ENCODE measurements at regions not wholly inside any gene's neighbourhood (a gene's known extent, or its start where the extent isn't known, plus 50 kb on each side); places are given as distances from the start of the nearest gene placed in this dataset.

GRCh38 chr10:117938104-117938503 is 108.6 kb downstream of the RAB11FIP2 start:
- TF ChIP-seq, protein P1, sequence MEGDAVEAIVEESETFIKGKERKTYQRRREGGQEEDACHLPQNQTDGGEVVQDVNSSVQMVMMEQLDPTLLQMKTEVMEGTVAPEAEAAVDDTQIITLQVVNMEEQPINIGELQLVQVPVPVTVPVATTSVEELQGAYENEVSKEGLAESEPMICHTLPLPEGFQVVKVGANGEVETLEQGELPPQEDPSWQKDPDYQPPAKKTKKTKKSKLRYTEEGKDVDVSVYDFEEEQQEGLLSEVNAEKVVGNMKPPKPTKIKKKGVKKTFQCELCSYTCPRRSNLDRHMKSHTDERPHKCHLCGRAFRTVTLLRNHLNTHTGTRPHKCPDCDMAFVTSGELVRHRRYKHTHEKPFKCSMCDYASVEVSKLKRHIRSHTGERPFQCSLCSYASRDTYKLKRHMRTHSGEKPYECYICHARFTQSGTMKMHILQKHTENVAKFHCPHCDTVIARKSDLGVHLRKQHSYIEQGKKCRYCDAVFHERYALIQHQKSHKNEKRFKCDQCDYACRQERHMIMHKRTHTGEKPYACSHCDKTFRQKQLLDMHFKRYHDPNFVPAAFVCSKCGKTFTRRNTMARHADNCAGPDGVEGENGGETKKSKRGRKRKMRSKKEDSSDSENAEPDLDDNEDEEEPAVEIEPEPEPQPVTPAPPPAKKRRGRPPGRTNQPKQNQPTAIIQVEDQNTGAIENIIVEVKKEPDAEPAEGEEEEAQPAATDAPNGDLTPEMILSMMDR (IDR thresholded peaks at IDR 0.05 in 4 of 5, conservative IDR thresholded peaks at IDR 0.05 in 1 of 5): no peak
- TF ChIP-seq POLR2A (IDR thresholded peaks at IDR 0.05): no peak
- DNase-seq (no peak), ATAC-seq (no peak)
- H3K27ac ChIP-seq: no peak overlapping the region
- no peaks in the 10 kb centered on the region for H3K27me3 ChIP-seq
- H3K4me3 ChIP-seq: no peak overlapping the region
- intact Hi-C loops (cut with DNase I; ENCODE audit: low total_unique reads) (no loop called here), in situ Hi-C loops (cut with MboI; ENCODE audit: low sequenced_read_pairs in 4 of 4) (no loop called here)
- no peaks in the 10 kb centered on the region for H3K9me3 ChIP-seq
- no peaks in the 10 kb centered on the region for H3K36me3 ChIP-seq
- H3K4me1 ChIP-seq: no peaks in the 10 kb centered on the region

DNA sequence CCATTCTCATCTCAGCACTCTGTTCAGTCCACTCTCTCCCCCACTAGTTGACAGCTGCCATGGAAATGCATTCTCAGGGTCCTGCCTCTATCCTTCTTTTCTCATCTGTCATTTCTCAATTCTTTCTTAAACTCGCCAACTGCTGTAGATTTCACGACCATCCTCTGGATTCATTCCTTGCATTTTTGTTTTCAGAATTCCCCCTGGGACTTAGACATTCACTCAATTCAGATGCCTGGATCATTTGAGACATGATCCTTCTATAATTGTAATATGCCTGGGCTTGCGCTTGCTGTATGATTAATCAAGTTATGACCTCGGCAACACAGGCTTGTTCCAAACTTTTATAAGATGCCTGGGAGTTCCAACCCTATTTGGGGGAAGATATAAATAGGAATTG is 104.5 kb downstream of the RAB11FIP2 start:
- intact Hi-C loops (cut with DNase I; ENCODE audit: low total_unique reads) (no loop called here), in situ Hi-C loops (cut with MboI; ENCODE audit: low sequenced_read_pairs in 4 of 4) (no loop called here)
- Histone ChIP-seq H3K9me3 (no peaks in the 10 kb centered on the region), H3K27ac (no peak overlapping the region), H3K27me3 (no peaks in the 10 kb centered on the region), H3K4me3 (no peak overlapping the region), H3K36me3 (no peaks in the 10 kb centered on the region), H3K4me1 (no peaks in the 10 kb centered on the region)
- ATAC-seq (no peak), DNase-seq (no peak)
- no peak for TF ChIP-seq POLR2A (IDR thresholded peaks at IDR 0.05)
- TF ChIP-seq, protein P1 (IDR thresholded peaks at IDR 0.05 in 4 of 5, conservative IDR thresholded peaks at IDR 0.05 in 1 of 5): no peak

- H3K27me3 ChIP-seq: no peaks in the 10 kb centered on the region
- H3K36me3 ChIP-seq: no peaks in the 10 kb centered on the region
- H3K27ac ChIP-seq: no peak overlapping the region
- ATAC-seq: no peak
- in situ Hi-C loops (cut with MboI; ENCODE audit: low sequenced_read_pairs in 4 of 4) (no loop called here), intact Hi-C loops (cut with DNase I; ENCODE audit: low total_unique reads) (no loop called here)
- H3K4me1 ChIP-seq: no peaks in the 10 kb centered on the region
- DNase-seq: no peak
- H3K9me3 ChIP-seq: no peaks in the 10 kb centered on the region
- TF ChIP-seq, protein P1 (IDR thresholded peaks at IDR 0.05 in 4 of 5, conservative IDR thresholded peaks at IDR 0.05 in 1 of 5): no peak
- no peak for TF ChIP-seq POLR2A (IDR thresholded peaks at IDR 0.05)
- H3K4me3 ChIP-seq: no peak overlapping the region
Observed at GRCh38 chr10:117944676-117945447, 101.9 kb downstream of the RAB11FIP2 start.

DNA sequence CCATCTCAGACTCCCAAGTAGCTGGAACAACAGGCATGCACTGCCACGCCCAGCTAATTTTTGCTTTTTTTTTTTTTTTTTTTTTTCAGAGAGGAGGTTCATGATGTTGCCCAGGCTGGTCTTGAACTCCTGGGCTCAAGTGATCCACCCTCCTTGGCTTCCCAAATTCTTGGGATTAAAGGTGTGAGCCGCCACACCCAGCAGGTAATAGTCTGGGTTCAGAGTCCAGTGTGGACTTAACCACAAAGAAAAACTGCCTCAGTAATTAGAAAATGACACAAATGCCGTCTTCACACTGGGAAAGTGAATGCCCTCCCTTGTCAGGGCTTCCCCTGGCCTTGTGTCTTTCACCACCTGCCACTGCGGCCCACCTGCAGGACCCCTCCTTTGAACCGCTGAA is 101.1 kb downstream of the RAB11FIP2 start:
- intact Hi-C loops (cut with DNase I; ENCODE audit: low total_unique reads): no loop called here
- TF ChIP-seq POLR2A (IDR thresholded peaks at IDR 0.05): no peak
- TF ChIP-seq, protein P1 (IDR thresholded peaks at IDR 0.05 in 4 of 5, conservative IDR thresholded peaks at IDR 0.05 in 1 of 5): no peak
- ATAC-seq: no peak
- no peak for DNase-seq
- H3K9me3 ChIP-seq: no peaks in the 10 kb centered on the region
- no peaks in the 10 kb centered on the region for H3K27me3 ChIP-seq
- no peaks in the 10 kb centered on the region for H3K36me3 ChIP-seq
- H3K4me3 ChIP-seq: no peak overlapping the region
- H3K4me1 ChIP-seq: no peaks in the 10 kb centered on the region
- no peak overlapping the region for H3K27ac ChIP-seq
- in situ Hi-C loops (cut with MboI; ENCODE audit: low sequenced_read_pairs in 4 of 4): no loop called here

Data from gastrocnemius medialis (tissue), 4 donors.